A549 (cell line): ENCODE measurements at regions not wholly inside any gene's neighbourhood (a gene's known extent, or its start where the extent isn't known, plus 50 kb on each side); places are given as distances from the start of the nearest gene placed in this dataset.

ENCODE experiments used
- MAZ ChIP-seq: fragments of 150-350 bp; IDR thresholded peaks from 2 replicates; pipeline ENCODE4 v1.6.1; 2014; ENCODE audit warnings: antibody characterized with exemption, low read depth, low read length, borderline replicate concordance
- POLR2A ChIP-seq: IDR thresholded peaks from 2 replicates; pipeline ENCODE4 v1.6.1; 2012; ENCODE audit warnings: mild to moderate bottlenecking, low read length
- ZFP36 ChIP-seq: fragments of 450-650 bp; IDR thresholded peaks from 2 replicates; pipeline ENCODE4 v1.6.1; 2014; ENCODE audit warnings: borderline replicate concordance; ENCODE audit not compliant: partially characterized antibody
- TF ChIP-seq, protein P1 (sequence below): fragments of >200 bp; sonication (Bioruptor Twin); formaldehyde crosslinking; IDR thresholded peaks from 3 replicates; pipeline ENCODE4 v1.5.1; 2016

GRCh38 chr3:176905331-176905730 is 292.0 kb downstream of the TBL1XR1 start:
- TF ChIP-seq POLR2A (no peak), ZFP36 (no peak), MAZ (no peak)
- TF ChIP-seq, protein P1, sequence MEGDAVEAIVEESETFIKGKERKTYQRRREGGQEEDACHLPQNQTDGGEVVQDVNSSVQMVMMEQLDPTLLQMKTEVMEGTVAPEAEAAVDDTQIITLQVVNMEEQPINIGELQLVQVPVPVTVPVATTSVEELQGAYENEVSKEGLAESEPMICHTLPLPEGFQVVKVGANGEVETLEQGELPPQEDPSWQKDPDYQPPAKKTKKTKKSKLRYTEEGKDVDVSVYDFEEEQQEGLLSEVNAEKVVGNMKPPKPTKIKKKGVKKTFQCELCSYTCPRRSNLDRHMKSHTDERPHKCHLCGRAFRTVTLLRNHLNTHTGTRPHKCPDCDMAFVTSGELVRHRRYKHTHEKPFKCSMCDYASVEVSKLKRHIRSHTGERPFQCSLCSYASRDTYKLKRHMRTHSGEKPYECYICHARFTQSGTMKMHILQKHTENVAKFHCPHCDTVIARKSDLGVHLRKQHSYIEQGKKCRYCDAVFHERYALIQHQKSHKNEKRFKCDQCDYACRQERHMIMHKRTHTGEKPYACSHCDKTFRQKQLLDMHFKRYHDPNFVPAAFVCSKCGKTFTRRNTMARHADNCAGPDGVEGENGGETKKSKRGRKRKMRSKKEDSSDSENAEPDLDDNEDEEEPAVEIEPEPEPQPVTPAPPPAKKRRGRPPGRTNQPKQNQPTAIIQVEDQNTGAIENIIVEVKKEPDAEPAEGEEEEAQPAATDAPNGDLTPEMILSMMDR, result no peak
